GM21576 (cell line): ENCODE measurements at regions not wholly inside any gene's neighbourhood (a gene's known extent, or its start where the extent isn't known, plus 50 kb on each side); places are given as distances from the start of the nearest gene placed in this dataset.

Experiments used
- ATAC-seq: cut with Tn5 transposase; IDR thresholded peaks from one replicate; pipeline ENCODE4 v1.9.1; 2021; ENCODE audit warnings: mild to moderate bottlenecking, moderate library complexity; ENCODE audit not compliant: unreplicated experiment

- ATAC-seq, result no peak
Observed at GRCh38 chrX:43560247-43560946, 95.7 kb upstream of the MAOA start.

DNA sequence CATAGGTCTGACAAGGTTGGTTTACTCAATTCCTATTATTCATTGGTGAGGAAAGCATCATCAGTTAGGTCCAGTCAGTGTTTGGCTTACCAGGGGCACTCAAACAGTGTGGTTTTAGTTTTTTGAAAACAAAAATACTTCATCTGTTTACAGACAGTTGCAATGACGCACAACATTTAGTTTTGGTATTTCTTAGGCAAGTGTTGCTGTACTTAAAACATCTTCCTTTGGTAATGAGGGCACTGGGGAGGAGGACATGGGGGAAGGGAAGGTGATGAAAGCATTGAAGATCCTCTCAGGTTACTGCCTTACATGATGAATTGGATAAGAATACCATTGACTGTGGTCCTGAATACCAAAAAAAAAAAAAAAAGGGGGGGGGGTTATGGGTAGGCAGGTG, 93.7 kb upstream of the MAOA start:
- ATAC-seq, result no peak

DNA sequence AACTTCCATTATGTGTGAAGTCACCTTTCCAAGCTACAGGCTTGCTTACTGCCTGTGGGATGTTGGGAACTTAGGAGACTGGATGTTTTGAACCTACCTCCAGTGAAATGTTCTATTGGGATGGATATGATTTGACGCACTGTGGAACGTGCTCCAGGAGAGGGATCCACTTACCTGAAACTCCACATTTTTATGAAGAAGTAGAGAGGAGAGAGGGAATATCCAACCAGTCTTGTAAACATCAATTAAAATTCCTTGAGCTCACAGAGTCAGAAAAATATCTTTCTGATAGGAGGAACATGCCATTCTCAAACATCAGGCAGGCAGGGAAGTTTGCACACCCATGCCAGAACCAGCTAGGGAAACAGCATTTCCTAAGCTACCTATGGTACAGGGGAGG, 91.1 kb upstream of the MAOA start:
- no peak for ATAC-seq

DNA sequence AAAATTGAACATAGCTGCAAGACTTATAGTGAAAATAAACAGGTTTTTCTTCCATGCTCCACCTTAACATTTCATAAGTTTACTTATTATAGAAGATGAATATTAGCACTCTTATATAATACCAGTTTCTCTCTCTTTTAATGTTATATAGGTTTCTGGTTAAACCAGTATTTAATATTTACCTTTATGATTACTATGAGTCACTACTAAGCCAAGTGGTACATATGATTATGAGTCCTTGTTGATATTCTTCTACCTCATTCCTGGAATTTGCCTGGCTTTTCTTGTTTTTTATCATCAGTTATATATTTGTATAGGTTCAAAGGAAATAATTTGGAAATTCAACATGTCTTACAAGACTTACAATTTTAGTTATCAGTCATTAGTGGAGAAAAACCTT, 89.9 kb upstream of the MAOA start:
- no peak for ATAC-seq

- ATAC-seq, result no peak
Observed at GRCh38 chrX:43573441-43574015, 82.6 kb upstream of the MAOA start.

DNA sequence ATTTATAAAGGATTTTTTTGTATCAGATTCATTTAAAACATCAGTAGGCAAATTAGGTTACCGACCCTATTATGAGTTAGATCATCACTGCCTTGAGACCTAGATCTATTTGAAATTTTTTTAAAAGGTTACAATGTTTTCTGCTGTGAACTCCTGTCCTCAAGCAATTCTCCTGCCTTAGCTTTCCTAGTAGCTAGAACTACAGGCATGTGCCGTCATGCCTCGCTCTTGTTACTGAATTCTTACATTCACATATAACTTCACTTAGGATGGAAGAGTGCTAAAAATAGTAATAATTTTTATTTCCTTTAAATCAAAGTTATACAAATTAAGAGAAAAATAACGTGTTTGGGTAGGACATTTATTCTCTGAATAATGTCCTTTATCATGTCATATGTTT, 75.5 kb upstream of the MAOA start:
- no peak for ATAC-seq

DNA sequence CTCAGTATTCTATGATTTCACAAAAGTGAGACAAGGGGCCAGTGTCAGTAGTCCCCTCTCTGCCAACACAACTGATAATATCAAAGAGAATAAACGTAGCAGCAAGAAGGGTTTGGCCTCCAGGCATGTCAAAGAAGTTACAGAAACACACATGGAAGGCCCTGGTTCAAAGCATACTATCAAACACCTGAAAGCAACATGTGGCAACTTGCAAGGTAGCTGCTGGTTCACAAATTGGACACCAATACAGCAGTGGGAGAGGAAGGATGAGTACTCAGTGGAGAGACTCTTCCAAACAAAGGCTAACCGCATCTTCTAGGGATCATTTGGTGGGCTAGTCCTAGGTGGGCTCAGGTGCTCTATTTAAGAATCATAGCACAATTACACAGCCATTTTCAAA, 74.9 kb upstream of the MAOA start:
- no peak for ATAC-seq

- no peak for ATAC-seq
Observed at GRCh38 chrX:43581888-43582539, 74.1 kb upstream of the MAOA start.

GRCh38 chrX:43582540-43582913, 73.6 kb upstream of the MAOA start:
- no peak for ATAC-seq

- no peak for ATAC-seq
Observed at GRCh38 chrX:43585922-43586321, 70.2 kb upstream of the MAOA start.

DNA sequence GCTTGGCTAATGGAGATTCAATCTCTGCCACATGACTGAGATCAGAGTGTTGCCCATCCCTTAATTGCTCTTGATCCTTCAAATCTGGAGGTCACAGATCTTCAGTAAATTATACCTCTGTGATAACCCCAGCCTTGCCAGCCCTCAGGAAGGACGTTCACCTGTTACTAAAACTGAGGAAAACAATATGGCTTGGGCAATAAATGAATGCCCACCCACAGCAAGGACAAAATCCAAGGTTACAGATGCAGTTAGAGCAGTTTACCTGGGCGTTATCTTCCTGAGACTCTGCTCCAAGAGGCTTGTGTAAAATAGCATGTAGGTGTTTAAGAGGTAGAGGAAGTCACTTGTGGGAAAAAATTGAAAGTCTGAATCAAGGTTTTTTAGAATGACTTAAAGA, 69.3 kb upstream of the MAOA start:
- ATAC-seq, result no peak

GRCh38 chrX:43589735-43590134, 66.4 kb upstream of the MAOA start:
- no peak for ATAC-seq

DNA sequence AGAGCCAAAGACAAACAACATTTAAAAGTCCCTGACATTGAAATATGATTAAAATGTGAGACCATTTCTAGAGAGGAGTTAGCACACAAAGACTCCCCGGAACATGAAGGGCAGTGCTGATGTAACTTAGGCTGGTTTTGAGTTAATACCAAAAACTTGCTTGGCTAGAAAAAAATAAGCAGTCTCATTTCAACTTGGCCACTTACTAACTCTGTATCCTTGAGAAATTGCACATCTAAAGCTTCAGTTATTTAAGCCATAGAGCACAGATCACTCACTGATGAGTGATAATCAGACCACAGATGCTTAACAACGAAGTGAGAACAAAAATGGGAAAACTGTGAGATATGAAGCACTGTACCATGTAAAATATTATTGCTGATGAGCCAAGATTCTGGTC, 65.9 kb upstream of the MAOA start:
- no peak for ATAC-seq

- no peak for ATAC-seq
Observed at GRCh38 chrX:43592597-43592996, 63.5 kb upstream of the MAOA start.

DNA sequence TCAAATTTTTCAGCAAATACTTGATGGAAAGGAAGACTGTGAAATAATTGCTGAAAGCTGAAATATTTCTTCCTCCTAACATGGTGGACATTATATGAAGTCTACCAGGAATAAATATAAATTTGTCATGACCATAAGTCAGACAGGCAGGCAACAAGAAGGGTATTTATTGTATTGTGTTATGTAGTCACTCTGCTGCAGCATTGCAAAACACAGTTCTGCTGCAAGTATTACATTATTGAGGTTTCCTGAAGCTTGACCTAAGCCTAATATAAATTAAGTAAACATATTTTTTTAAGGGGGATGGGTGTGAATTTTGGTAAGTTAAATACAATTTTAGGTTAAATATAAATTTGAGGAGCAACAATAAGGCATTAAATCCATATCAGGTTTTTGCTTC, 60.2 kb upstream of the MAOA start:
- ATAC-seq, result no peak

GRCh38 chrX:43604753-43605152, 51.3 kb upstream of the MAOA start:
- ATAC-seq, result no peak

DNA sequence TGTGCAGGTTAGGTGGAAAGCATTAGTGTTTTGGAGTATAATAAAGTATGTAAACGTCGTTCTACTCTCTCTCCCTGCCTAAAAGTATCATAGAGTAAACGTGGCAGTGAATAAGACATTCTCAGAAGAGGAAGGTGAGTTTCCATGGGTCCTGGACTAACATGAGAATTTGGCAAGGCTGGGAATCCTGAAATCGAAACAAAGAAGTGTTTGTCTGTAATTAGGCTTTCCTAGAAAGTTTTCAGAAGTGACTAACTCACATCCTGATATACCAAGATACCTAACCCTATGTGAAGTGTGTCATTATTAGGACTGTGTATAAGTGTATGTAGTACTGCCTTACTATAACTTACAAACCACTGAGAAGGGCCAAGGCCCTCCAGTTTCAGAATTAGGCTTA, 50.7 kb upstream of the MAOA start:
- no peak for ATAC-seq
